GM21526 (cell line): ENCODE measurements at regions not wholly inside any gene's neighbourhood (a gene's known extent, or its start where the extent isn't known, plus 50 kb on each side); places are given as distances from the start of the nearest gene placed in this dataset.

Experiments used
- ATAC-seq: cut with Tn5 transposase; IDR thresholded peaks from one replicate; pipeline ENCODE4 v1.9.1; 2021; ENCODE audit warnings: moderate library complexity; ENCODE audit not compliant: unreplicated experiment, low FRiP score

DNA sequence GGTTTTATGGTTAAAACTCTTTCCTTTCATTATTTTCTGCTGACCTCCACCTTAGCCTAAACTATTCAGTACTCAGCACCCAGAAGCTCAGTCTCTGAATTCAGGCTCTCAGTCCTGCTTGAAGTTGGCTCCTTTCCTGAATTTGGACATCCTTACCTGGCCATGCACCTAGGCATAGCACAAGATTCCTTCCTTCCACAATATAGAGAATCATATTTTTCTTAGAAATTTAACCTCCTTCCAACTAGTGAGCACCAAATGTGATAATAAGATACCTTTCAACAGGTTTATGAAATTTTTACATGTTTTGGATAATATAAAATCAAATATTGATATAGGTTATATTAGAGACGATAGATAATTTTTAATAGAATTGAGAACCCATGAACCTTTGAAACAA lies 905.6 kb upstream of the GHITM start:
- no peak for ATAC-seq

DNA sequence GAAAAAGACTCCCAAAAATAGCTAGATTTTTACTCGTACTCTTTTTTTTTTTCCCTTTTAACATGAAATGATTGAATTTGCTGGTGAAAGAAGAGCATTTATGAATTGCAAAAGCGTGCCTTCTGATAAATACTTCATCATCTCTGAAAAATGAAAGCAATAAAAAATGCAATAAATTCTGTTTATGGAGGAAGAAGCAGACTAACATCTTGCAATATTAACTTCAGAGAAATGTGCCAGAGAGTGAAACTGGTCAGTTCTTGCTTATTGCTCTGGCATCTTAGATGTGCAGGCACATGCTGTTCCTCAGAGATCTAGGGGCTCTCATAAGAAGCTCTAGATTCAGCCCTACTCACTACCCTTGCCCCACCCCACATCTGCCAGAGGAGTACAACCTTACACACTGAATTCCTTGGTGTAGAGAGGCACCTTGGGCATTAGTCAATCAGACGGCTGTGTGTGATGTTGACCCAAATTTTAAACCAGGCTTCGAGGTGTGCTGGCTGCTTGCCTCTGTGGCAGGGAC lies 891.1 kb upstream of the GHITM start:
- no peak for ATAC-seq

DNA sequence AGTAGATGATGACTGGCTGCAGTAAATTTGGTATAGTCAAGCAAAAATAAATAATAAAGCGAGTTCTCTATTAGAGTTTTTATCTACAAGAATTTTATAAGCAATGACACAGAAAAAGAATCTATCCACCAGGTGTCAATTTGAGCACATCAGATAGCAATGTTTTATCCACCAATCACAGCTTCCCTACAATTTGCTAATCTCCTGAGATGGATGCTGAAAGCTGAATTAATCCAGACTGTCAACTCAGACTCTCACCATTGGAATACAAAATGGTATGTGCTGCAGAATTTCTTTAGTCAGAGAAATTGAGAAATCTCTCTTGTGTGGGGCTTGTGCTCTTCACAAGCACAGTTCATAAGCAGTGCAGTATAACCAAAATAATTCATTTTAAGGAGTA lies 888.9 kb upstream of the GHITM start:
- no peak for ATAC-seq

DNA sequence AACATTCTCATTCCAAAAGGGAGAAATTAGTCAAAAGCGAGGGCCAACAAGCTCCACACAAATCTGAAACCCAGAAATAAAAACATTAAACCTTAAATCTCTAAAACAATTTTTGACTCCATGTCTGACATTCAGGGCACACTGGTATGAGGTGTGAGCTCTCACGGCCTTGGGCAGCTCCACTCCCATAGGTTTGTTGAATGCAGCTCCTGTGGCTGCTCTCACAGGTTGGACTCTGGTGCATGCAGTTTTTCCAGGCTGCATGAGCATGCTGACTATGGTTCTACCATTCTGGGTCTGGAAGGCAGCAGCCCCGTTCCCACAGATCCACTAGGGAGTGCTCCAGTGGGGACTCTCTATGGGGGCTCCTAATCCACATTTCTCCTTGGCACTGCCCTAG lies 887.1 kb upstream of the GHITM start:
- no peak for ATAC-seq

DNA sequence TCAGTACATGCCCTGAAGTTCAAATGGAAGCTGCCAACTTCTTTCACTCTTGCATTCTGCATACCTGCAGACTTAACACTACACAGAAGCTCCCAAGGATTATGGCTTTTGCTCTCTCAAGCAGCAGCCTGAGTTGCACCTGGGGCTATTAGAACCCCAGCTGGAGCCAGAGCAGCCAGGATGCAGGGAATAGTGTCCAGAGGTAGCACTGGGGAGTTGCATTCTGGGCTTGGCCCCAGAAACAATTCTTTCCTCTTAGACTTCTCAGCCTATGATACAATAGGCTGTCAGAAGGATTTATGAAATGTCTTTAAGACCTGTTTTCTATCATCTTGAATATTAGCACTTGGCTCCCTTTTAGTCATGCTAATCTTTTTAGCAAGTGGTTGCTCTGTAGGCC lies 886.7 kb upstream of the GHITM start:
- ATAC-seq: no peak

DNA sequence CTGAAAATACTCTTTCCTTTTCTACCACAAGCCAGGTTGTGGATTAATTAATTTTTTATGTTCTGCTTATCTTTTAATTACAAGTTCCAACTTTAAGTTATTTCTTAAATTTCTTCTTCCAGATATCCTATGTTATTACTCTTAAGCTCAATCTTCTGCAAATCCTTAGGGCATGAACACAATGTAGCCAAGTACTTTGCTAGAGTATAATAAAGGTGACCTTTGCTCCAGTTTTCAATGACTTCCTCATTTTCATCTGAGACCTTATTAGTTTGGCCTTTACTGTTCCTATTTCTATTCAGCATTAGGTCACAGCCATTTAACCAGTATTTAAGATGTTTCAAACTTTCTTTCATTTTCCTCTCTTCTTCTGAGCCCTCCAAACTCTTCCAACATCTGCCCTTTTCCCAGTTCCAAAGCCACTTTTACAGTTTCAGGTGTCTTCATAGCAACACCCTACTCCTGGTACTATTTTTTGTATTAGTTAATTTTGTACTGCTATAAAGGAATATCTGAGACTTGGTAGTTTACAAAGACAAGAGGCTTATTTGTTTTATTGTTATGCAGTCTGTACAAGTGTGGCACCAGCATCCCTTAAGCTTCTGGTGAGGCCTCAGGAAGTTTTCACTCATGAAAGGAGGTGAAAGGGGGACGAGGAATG lies 886.2 kb upstream of the GHITM start:
- no peak for ATAC-seq

DNA sequence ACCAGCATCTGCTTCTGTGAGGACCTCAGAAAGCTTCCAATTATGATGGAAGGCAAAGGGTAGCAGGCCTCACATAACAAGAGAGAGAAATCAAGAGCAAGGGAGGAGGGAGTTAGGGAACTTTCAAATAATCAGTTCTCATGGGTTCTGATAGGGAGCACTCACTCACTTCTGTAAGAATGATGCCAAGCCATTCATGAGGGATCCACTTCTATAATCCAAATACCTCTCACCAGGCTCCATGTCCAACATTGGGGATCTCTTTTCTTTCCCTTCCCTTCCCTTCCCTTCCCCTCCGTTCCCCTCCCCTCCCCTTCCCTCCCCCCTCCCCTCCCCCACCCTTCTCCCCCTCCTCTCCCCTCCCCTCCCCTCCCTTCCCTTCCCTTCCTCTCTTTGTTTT lies 884.6 kb upstream of the GHITM start:
- ATAC-seq: no peak

DNA sequence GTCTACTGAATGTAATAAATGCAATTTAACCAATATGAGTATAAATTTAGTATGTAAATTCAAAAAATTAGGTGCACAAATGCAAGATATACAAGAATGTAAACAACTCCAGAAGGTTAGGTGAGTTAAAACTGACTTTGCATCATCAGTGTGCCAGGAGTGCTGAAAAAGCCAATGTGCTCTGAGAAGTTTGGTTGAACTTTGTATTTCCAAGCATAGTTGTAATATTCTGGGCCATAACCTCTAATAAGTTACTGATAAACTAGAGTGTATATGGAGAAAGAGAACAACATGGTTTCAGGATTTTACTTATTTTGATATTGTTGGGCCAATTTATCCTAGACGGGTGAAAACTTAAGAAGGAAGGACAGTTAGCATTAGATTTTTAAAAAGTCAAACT lies 876.9 kb upstream of the GHITM start:
- ATAC-seq: no peak

DNA sequence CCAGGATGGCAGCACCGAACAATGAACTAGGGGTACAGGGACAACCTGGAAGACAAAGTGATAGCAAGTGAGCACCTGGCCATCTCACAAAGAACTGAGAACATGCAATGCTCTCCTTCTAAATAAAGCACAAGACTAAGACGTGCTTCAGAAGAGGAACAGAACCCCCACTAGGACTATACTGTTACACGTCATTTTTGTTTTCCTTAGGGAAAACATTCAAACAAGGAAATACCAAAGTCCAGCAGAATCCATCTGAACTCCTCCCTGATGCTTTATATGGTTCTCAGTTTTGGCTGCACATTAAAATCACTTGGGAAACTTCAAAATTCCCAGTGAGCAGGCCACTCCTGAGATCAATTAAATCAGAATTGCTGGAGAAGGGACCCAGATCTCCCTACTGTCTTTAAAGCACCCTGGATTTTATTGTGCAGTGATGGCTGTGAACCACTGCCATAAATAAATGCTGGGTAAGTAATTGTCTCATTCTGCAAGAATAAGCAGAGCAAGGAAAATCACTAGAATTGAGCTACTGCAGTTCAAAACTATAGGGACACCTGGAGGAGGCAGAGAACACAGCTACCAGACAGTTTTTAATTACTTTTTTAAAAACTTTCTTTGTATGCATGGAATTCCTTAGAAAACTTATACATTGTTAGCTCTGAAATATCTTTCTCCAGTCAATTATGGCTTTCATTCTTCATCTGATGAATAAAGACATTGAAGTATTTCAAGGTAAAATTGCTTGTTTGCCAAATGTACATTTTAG lies 866.5 kb upstream of the GHITM start:
- ATAC-seq: no peak

DNA sequence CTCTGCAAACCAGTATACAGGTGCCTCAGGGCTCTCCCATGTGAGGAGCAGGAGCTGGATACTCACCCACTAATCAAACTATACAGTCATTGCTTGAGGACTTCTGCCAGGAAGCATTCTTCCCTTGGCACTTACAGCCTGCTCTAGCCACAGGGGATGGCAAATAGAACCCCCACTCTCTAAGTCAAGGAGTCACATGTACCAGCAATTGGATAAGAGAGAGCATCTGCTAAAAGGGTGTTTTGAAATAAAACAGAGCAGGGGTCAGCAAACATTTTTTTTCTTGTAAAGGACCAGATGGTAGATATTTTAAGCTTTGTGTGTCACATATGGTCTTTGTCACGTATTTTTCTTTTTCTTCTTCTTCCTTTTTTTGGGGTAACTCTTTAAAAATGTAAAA lies 865.2 kb upstream of the GHITM start:
- no peak for ATAC-seq

DNA sequence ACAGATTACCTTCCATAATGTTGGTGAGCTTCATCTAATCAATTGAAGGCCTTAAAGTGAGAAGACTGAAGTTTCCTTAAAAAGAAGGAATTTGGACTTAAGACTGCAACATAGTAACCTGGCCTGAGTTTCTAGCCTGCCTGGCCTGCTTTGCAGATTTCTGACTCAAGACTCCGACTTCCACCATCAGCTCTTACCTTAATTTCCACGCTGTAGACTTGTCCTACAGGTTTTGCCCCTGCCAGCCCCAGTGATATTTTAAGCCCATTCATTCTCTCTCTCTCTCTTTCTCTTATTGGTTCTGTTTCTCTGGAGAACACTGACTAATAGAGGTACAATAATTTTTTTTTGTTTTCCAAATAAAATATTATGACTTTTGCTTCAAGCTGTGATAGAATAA lies 862.3 kb upstream of the GHITM start:
- ATAC-seq: no peak

DNA sequence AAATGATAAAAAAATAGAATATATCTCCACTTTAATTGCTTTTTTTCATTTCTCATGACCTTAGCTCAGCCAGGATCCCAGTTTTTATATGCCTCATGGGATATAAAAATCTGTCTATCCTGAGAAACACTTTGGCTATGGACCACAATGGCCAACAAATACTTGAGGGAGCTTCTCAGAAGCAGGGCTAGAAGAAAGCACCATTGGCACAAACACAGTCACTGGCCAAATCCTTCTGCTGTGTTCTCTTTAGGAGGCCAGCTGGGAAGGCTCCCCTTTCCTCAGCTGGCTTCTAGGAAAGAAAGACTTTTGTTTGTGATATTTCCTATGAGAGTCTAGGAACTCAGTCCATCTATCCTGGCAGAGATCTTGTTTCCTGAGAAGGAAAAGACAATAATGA lies 856.2 kb upstream of the GHITM start:
- no peak for ATAC-seq

DNA sequence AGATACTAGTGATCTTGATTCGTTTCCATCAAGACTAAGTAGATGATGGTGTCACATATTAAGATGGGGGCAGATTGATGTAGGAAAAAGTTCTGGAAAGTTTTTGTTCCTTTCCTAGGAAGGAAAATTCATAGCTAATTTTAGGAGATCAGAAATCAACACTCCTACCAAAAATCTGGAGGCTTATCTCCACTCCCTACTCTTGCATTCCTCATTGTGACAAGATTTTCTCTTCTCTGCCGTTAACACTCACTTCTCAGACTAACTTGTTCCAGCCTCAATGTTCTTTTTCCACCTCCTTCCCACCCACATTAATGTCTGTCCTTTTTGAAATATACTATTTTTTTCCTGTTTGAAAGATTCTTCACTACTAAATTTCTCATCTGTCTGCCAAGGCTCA lies 851.9 kb upstream of the GHITM start:
- ATAC-seq: no peak

DNA sequence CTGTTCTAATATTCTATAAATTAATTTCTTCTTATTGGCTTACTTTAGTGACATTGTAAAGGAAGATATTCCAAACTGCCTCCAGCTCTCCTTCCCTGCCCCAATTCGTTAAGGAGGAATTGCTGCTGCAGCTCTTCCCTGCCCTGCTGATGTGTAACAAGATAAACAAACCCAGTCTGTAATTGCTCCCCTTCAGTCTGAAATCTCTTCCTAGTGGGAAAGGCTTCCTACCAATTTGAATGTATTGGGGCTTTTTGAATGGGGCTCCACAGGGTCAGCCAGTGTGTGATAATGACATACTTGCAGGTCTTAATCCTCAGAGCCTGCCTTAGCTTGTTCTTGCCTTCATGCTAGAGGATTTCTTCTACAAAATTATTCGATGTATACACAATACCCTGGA lies 849.9 kb upstream of the GHITM start:
- no peak for ATAC-seq

DNA sequence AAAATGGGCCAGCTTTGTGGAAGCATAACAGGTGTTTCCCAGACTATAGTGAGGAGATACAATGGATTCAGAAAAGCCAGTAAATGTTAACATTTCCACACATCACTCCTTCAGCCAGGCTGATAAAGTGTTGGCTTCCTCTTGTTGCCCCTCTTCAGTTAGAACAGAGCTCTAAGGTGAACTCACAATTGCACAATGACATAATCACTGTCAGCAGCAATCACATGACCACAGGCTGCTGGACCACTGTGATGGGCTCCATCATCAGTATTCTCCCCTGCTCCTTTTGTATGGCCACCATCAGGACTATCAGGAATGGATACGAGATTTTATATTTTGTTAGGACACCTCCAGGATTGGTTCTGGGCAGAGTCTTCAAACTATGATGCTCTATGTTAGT lies 849.4 kb upstream of the GHITM start:
- ATAC-seq: no peak

DNA sequence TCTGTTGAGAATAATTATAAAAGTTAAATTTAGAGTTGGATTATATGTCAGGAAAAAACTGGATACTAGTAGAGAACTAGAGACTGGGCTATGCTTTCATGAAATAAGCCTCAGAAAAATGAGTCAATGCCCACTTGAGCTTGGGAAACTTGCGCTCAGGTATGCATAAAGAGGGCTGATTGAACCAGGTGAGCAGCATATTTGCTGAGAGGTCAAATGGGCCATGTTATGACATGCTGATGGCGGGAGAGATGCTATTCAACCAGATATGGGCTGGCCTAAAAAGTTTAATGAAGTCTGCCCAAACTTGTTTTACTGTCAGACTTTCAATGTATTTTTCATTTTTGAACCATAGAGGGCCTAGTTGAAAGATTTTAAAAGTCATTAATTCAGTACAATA lies 837.6 kb upstream of the GHITM start:
- ATAC-seq: no peak

DNA sequence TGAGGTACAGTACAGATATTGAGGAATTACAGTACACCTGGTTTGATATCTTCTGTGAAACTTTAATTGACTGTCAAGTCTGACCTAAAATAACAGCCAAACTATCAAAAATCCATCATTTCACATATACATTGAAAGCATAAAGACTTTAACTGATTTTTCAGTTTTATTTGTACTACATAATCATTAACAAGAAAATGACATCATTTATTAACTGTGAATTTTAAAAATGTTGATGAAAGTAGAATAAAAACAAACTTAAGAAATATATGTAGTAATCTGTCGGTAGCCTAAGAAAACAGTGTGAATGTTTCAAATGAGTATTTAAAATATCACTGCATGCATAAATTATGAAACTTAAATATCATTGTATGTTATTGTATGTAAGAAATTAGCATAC lies 836.7 kb upstream of the GHITM start:
- no peak for ATAC-seq

DNA sequence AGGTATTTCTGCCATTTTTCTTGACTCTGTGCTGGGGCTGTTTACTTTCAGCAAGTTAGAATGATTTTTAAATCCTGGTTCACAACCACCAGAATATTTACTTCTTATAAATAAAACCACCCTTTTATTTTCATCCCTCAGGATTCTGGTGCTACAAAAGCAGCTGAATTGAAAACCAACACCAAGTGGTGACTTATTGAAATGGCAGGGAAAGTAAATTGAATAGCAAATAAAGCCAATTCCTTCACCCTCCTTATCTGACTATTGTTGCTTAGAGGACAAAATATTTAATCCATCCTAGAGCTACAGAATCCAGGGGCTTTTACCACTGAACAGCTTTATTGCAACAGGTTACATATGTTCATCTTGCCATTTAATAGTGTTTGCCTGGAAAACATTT lies 828.6 kb upstream of the GHITM start:
- ATAC-seq: no peak

DNA sequence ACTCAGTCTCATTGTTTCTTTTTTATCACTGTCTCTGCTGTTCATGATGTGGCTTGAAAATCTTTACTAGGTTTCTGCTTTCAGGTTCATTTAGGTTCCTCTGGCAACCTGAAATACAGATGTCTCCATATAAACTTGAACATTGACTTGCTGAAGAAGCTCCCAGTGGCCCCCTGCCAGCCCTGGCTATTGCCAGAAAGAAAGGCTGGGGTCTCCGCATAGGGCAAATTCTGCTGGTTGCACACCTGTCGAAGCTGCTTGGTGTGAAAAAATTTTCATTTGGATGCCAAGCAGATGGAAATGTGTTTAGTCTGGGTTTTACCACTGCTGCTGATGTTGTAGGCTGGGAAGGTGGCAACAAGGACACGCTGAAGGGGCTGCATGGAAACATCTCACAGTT lies 826.7 kb upstream of the GHITM start:
- no peak for ATAC-seq

DNA sequence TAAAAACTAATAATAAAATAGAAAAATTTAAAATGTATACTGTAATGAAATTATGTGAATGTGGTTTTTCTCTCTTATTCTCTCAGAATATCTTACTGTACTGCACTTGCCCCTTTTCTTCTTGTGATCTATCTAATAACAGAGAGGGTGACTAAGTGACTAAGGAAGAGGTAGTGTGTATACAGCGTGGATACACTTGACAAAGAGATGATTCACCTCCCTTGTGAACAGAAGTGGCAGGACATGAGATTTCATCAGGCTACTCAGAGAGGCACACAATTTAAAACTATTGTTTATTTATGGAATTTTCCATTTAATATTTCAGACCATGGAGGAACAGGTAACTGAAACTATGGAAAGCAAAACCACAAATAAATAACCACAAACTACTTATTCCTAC lies 806.6 kb upstream of the GHITM start:
- ATAC-seq: no peak

DNA sequence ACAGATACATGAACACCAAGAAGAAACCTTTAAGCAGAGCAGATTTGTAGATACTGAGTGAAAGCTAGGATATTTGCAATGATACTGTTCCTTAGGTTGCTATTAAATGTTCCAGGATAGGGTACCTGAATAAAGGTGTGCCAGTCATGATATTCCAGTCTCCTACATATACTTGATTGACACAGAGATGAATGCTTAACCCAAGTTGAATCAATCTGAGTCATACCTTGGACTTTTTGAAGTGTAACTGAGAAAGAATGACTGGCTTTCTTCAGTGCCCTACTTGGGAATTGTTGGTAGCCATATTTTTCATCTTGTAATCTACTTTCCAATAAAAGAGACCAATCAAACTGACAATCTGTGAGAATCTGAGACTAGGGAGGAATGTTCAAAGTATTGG lies 805.7 kb upstream of the GHITM start:
- ATAC-seq: no peak

DNA sequence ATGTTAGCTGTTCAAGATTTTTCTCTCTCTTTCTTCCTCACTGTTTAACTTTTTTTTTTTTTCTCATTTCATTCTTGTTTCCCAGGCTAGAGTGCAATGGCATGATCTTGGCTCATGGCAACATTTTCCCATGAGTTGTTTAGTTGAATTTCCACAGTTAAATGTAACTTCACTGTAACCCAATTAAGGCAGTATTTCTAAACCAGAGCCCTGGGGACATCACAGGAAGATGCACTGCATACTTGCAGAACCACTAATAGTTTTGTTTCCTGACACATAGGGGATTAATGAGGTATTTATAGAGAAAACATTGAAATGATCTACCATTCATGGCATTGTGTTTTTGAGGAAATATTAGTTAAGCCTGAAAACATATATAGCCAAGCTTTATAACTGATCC lies 795.6 kb upstream of the GHITM start:
- ATAC-seq: no peak
